DOHH2 (cell line): ENCODE measurements at regions not wholly inside any gene's neighbourhood (a gene's known extent, or its start where the extent isn't known, plus 50 kb on each side); places are given as distances from the start of the nearest gene placed in this dataset.
"Not testable (repeated sequence)": the region's sequence is repeated elsewhere in the genome, so short reads cannot be mapped to it uniquely, and the experiment has no call there.

Source experiments
- H3F3A ChIP-seq: fragments of 200-600 bp; sonication (generic), shearing (Covaris generic); 2 replicates; pipeline ENCODE4 v1.6.0; 2016; ENCODE audit warnings: antibody characterized with exemption, mild to moderate bottlenecking; ENCODE audit not compliant: control insufficient read depth, insufficient read depth
- H3K27ac ChIP-seq: fragments of 200-600 bp; sonication (generic); 2 replicates; pipeline ENCODE4 v1.5.1; 2014; ENCODE audit warnings: low read depth, mild to moderate bottlenecking, low read length, moderate library complexity
- H3K27me3 ChIP-seq: fragments of 200-600 bp; sonication (generic); 2 replicates; pipeline ENCODE4 v1.6.1; 2014; ENCODE audit warnings: mild to moderate bottlenecking, low read length, mixed read lengths; ENCODE audit not compliant: control insufficient read depth
- H3K36me3 ChIP-seq: fragments of 200-600 bp; sonication (generic); 2 replicates; pipeline ENCODE4 v1.6.1; 2014; ENCODE audit warnings: mild to moderate bottlenecking, low read length, moderate library complexity, mixed read lengths; ENCODE audit not compliant: control insufficient read depth
- H3K4me1 ChIP-seq: fragments of 200-600 bp; sonication (generic); 2 replicates; pipeline ENCODE4 v1.6.1; 2014; ENCODE audit warnings: mild to moderate bottlenecking, low read length, mixed read lengths; ENCODE audit not compliant: control insufficient read depth
- H3K4me2 ChIP-seq: fragments of 200-600 bp; sonication (generic); 2 replicates; pipeline ENCODE4 v1.6.0; 2014; ENCODE audit warnings: mild to moderate bottlenecking, low read length, moderate library complexity
- H3K4me3 ChIP-seq: fragments of 200-600 bp; sonication (generic); 2 replicates; pipeline ENCODE4 v1.5.1; 2014; ENCODE audit warnings: mild to moderate bottlenecking, low read length, mixed read lengths
- H3K79me2 ChIP-seq: fragments of 200-600 bp; sonication (generic); 2 replicates; pipeline ENCODE4 v1.6.1; 2014; ENCODE audit warnings: mild to moderate bottlenecking, low read length, mixed read lengths; ENCODE audit not compliant: control insufficient read depth
- H3K9me2 ChIP-seq: fragments of 200-600 bp; sonication (generic); replicated peaks from 2 replicates; pipeline ENCODE4 v1.6.1; 2014; ENCODE audit warnings: mild to moderate bottlenecking, low read length, mixed read lengths; ENCODE audit not compliant: control insufficient read depth
- H3K9me3 ChIP-seq: fragments of 200-600 bp; sonication (generic); 2 replicates; pipeline ENCODE4 v1.6.1; 2014; ENCODE audit warnings: antibody characterized with exemption, low read length, mixed read lengths; ENCODE audit not compliant: control insufficient read depth, insufficient read depth
- H4K20me1 ChIP-seq: fragments of 200-600 bp; sonication (generic); 2 replicates; pipeline ENCODE4 v1.6.0; 2014; ENCODE audit warnings: low read depth, mild to moderate bottlenecking, antibody characterized with exemption, low read length, moderate library complexity; ENCODE audit not compliant: control insufficient read depth, insufficient read depth
- EZH2phosphoT487 ChIP-seq: fragments of 200-600 bp; sonication (generic); IDR thresholded peaks from 2 replicates; pipeline ENCODE4 v1.6.1; 2017; ENCODE audit warnings: borderline replicate concordance, mild to moderate bottlenecking, antibody characterized with exemption, low read length, moderate library complexity, mixed read lengths
- TF ChIP-seq, protein P1 (sequence below): fragments of 200-600 bp; sonication (generic); IDR thresholded peaks from one replicate; pipeline ENCODE4 v1.5.1; 2014; ENCODE audit warnings: antibody characterized with exemption, mild to moderate bottlenecking, low read depth, low read length; ENCODE audit not compliant: poor library complexity, severe bottlenecking

DNA sequence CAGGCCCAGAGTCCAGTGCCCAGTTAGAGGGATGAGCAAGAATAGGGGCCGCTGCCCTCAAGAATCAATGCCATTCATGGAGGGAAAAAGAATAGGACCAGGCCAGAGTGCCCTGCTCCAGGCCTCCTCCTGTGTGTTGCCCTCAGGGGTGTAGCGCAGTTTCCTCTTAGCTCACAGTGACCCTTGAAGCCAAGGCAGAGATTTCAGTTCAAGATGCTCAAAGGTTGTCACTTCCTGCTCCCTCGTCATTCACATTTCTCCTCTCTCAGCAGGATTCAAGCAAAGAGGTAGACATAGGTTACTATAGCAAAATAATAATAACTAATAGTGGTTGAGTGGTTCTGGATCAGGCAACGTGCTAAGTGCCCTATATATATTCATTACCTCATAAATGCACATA lies 55.1 kb upstream of the PELI2 start:
- Histone ChIP-seq H3K9me2 (no peaks in the 10 kb centered on the region), H3K4me3 (no peak overlapping the region), H3K79me2 (no peaks in the 10 kb centered on the region), H3K4me2 (no peak overlapping the region), H3K4me1 (no peaks in the 10 kb centered on the region), H4K20me1 (no peaks in the 10 kb centered on the region), H3K27me3 (no peaks in the 10 kb centered on the region), H3K9me3 (no peaks in the 10 kb centered on the region), H3K36me3 (no peaks in the 10 kb centered on the region), H3K27ac (no peak overlapping the region), H3F3A (no peaks in the 10 kb centered on the region)
- no peak for TF ChIP-seq EZH2phosphoT487
- TF ChIP-seq, protein P1, sequence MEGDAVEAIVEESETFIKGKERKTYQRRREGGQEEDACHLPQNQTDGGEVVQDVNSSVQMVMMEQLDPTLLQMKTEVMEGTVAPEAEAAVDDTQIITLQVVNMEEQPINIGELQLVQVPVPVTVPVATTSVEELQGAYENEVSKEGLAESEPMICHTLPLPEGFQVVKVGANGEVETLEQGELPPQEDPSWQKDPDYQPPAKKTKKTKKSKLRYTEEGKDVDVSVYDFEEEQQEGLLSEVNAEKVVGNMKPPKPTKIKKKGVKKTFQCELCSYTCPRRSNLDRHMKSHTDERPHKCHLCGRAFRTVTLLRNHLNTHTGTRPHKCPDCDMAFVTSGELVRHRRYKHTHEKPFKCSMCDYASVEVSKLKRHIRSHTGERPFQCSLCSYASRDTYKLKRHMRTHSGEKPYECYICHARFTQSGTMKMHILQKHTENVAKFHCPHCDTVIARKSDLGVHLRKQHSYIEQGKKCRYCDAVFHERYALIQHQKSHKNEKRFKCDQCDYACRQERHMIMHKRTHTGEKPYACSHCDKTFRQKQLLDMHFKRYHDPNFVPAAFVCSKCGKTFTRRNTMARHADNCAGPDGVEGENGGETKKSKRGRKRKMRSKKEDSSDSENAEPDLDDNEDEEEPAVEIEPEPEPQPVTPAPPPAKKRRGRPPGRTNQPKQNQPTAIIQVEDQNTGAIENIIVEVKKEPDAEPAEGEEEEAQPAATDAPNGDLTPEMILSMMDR = no peak

DNA sequence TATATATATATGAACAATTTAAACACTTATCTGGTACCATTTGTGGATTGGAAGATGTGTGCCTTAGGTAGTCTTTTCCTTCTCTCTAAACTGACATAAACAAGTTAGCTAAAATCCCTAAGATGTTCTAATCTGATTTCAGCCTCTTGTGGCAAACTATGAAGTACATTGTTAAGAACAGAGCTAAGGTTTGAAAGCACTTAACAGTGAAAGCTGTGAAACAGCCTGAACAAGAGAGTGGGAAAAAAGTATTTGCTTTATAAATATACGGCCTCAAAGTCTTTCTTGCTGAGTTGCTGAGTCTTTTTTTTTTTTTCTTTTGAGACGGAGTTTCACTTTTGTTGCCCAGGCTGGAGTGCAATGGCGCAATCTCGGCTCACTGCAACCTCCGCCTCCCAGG lies 53.7 kb upstream of the PELI2 start:
- Histone ChIP-seq H3K27me3 (no peaks in the 10 kb centered on the region), H3K9me3 (no peaks in the 10 kb centered on the region), H3K79me2 (no peaks in the 10 kb centered on the region), H3K9me2 (no peaks in the 10 kb centered on the region), H3F3A (no peaks in the 10 kb centered on the region), H4K20me1 (no peaks in the 10 kb centered on the region), H3K27ac (no peak overlapping the region), H3K36me3 (no peaks in the 10 kb centered on the region), H3K4me2 (no peak overlapping the region), H3K4me1 (no peaks in the 10 kb centered on the region), H3K4me3 (no peak overlapping the region)
- no peak for TF ChIP-seq EZH2phosphoT487
- TF ChIP-seq, protein P1 = no peak

DNA sequence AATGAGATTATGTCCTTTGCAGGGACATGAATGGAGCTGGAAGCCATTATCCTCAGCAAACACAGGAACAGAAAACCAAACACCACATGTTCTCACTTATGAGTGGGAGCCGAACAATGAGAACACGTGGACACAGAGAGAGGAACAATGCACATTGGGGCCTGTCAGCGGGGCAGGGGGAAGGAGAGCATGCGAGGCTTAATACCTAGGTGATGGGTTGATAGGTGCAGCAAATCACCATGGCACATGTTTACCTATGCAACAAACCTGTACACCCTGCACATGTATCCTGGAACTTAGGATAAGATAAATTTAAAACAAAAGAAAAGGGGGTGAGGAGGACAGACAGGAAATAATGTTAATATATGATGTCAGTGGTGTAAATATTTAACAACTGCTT lies 53.0 kb upstream of the PELI2 start:
- H4K20me1 ChIP-seq, H3K4me2 ChIP-seq, H3K4me1 ChIP-seq, H3K36me3 ChIP-seq, H3F3A ChIP-seq, H3K9me2 ChIP-seq, H3K27ac ChIP-seq, H3K79me2 ChIP-seq, H3K4me3 ChIP-seq, H3K27me3 ChIP-seq, H3K9me3 ChIP-seq: not testable (repeated sequence)

DNA sequence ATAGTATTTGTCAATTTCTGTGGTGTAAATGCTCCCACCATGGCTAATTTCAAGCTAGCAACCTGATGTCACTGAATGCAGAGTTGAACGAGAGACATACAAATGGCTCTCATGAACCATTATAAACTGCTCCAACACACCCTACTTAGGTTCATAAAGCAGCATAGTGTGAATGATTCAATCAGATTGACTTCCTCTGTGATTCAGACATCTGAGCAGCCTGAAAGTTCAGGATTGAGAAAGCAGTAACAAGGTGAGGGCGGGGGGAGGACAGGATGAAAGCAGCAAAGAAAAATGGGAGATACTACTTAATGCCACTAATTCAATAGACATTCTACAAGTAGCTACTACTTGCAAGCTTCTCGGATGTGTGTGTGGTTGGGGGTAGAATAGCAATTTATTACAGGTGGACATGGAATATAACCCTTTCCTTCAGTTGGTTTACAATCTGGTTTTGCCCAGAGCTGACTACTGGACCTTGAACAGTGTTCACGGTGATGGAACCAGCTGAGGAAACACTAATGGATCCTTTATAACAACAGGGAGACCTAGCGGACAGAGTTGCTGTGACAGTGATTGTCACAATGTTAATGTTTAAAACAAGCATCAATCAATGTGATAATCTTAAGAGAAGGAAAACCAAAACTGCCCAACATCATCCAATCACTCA lies 52.5 kb upstream of the PELI2 start:
- no peaks in the 10 kb centered on the region for H3K9me3 ChIP-seq
- H4K20me1 ChIP-seq = no peaks in the 10 kb centered on the region
- H3K27me3 ChIP-seq = no peaks in the 10 kb centered on the region
- no peaks in the 10 kb centered on the region for H3K79me2 ChIP-seq
- no peaks in the 10 kb centered on the region for H3K36me3 ChIP-seq
- no peak overlapping the region for H3K4me3 ChIP-seq
- no peaks in the 10 kb centered on the region for H3K9me2 ChIP-seq
- no peak overlapping the region for H3K4me2 ChIP-seq
- no peaks in the 10 kb centered on the region for H3F3A ChIP-seq
- H3K27ac ChIP-seq = no peak overlapping the region
- no peaks in the 10 kb centered on the region for H3K4me1 ChIP-seq
- no peak for TF ChIP-seq EZH2phosphoT487
